SK-N-SH (cell line): ENCODE measurements at regions not wholly inside any gene's neighbourhood (a gene's known extent, or its start where the extent isn't known, plus 50 kb on each side); places are given as distances from the start of the nearest gene placed in this dataset.

Source experiments
- CHD2 ChIP-seq: fragments of 150-350 bp; IDR thresholded peaks from 2 replicates; pipeline ENCODE4 v1.6.1; 2018; ENCODE audit warnings: low read length; ENCODE audit not compliant: partially characterized antibody
- CTCF ChIP-seq: fragments of 200-600 bp; sonication (generic); IDR thresholded peaks from 2 replicates; pipeline ENCODE4 v1.6.1; 2017; ENCODE audit warnings: antibody characterized with exemption, mild to moderate bottlenecking, moderate library complexity
- EP300 ChIP-seq, 2 experiments: IDR thresholded peaks; 2 replicates each; pipeline versions ENCODE4 v1.4.0 to v1.6.1; 2012; ENCODE audit warnings: borderline replicate concordance in 1 of 2, low read depth in 1 of 2, low read length in 1 of 2
- EZH2phosphoT487 ChIP-seq: fragments of 200-600 bp; sonication (generic); IDR thresholded peaks from 2 replicates; pipeline ENCODE4 v1.6.1; 2017; ENCODE audit warnings: low read depth, mixed run types, mild to moderate bottlenecking, antibody characterized with exemption, moderate library complexity, borderline replicate concordance
- FOXJ3 ChIP-seq: sonication (generic); formaldehyde crosslinking; IDR thresholded peaks from 2 replicates; pipeline ENCODE4 v1.5.1; 2020; ENCODE audit warnings: mild to moderate bottlenecking, missing genetic modification reagents
- GABPA ChIP-seq: IDR thresholded peaks from 2 replicates; pipeline ENCODE4 v1.4.0; 2012; ENCODE audit warnings: low read depth, mild to moderate bottlenecking
- RAD21 ChIP-seq: IDR thresholded peaks from 2 replicates; pipeline ENCODE4 v1.6.1; 2012; ENCODE audit warnings: mild to moderate bottlenecking, low read length
- REST ChIP-seq: IDR thresholded peaks from 2 replicates; pipeline ENCODE4 v1.6.1; 2012; ENCODE audit warnings: mild to moderate bottlenecking, low read depth, low read length, moderate library complexity
- SIN3A ChIP-seq: IDR thresholded peaks from 2 replicates; pipeline ENCODE4 v1.6.1; 2012; ENCODE audit warnings: low read depth, mild to moderate bottlenecking, low read length, moderate library complexity, borderline replicate concordance
- SMC3 ChIP-seq: IDR thresholded peaks from 2 replicates; pipeline ENCODE4 v1.6.1; 2012; ENCODE audit warnings: low read depth, low read length, improper control_type of control experiment
- USF1 ChIP-seq: IDR thresholded peaks from 2 replicates; pipeline ENCODE4 v1.4.0; 2012; ENCODE audit warnings: low read depth, borderline replicate concordance
- YY1 ChIP-seq: IDR thresholded peaks from 2 replicates; pipeline ENCODE4 v1.4.0; 2012; ENCODE audit warnings: low read depth, mild to moderate bottlenecking
- ZBTB33 ChIP-seq: IDR thresholded peaks from 2 replicates; pipeline ENCODE4 v1.4.0; 2012; ENCODE audit warnings: low read depth, borderline replicate concordance

GRCh38 chr16:86854626-86855294 lies 276.4 kb downstream of the FOXL1 start:
- TF ChIP-seq YY1 (no peak), CTCF (no peak), ZBTB33 (no peak), USF1 (no peak), SIN3A (no peak), FOXJ3 (CRISPR knock-in tag) (no peak), GABPA (no peak), EZH2phosphoT487 (no peak), REST (no peak), CHD2 (no peak), RAD21 (no peak), SMC3 (no peak), EP300 (IDR thresholded peaks at IDR 0.05; ENCODE audit: borderline replicate concordance in 1 of 2, low read depth in 1 of 2, low read length in 1 of 2) (no peak)
